PFSK-1 (cell line): ENCODE measurements at regions not wholly inside any gene's neighbourhood (a gene's known extent, or its start where the extent isn't known, plus 50 kb on each side); places are given as distances from the start of the nearest gene placed in this dataset.

Source experiments
- FOXP2 ChIP-seq: optimal IDR thresholded peaks from 2 replicates; pipeline ENCODE3; 2011; ENCODE audit warnings: borderline replicate concordance, control low read depth, inconsistent platforms; ENCODE audit not compliant: insufficient read depth; ENCODE audit errors: extremely low read length, extremely low read depth
- POLR2AphosphoS5 ChIP-seq: IDR thresholded peaks from 2 replicates; pipeline ENCODE4 v1.6.1; 2012; ENCODE audit warnings: low read depth, mild to moderate bottlenecking, control low read depth, low read length, moderate library complexity
- REST ChIP-seq, 2 experiments: IDR thresholded peaks; 2 replicates each; pipeline versions ENCODE4 v1.6.1 to v1.8.0; 2011 to 2012; ENCODE audit warnings: low read depth in 2 of 2, low read length in 2 of 2, control low read depth in 1 of 2, inconsistent platforms in 1 of 2, mild to moderate bottlenecking in 1 of 2, moderate library complexity in 1 of 2; ENCODE audit not compliant: insufficient read depth in 1 of 2
- SIN3A ChIP-seq: IDR thresholded peaks from 2 replicates; pipeline ENCODE4 v1.6.1; 2012; ENCODE audit warnings: mild to moderate bottlenecking, low read length, moderate library complexity, borderline replicate concordance; ENCODE audit not compliant: insufficient read depth
- TAF1 ChIP-seq: IDR thresholded peaks from 2 replicates; pipeline ENCODE4 v1.6.1; 2012; ENCODE audit warnings: low read length, control low read depth, borderline replicate concordance; ENCODE audit not compliant: insufficient read depth

GRCh38 chr1:37399830-37400464 is 74.4 kb upstream of the ZC3H12A start:
- TF ChIP-seq REST (IDR thresholded peaks at IDR 0.05; ENCODE audit: insufficient read depth in 1 of 2, low read depth in 2 of 2, low read length in 2 of 2) = no peak
- TF ChIP-seq TAF1 = no peak
- TF ChIP-seq FOXP2 = no peak
- no peak for TF ChIP-seq POLR2AphosphoS5
- TF ChIP-seq SIN3A = no peak

- TF ChIP-seq TAF1 = no peak
- TF ChIP-seq FOXP2 = no peak
- no peak for TF ChIP-seq POLR2AphosphoS5
- TF ChIP-seq SIN3A = no peak
- no peak for TF ChIP-seq REST (IDR thresholded peaks at IDR 0.05; ENCODE audit: insufficient read depth in 1 of 2, low read depth in 2 of 2, low read length in 2 of 2)
Observed at GRCh38 chr1:37400466-37401225, 73.7 kb upstream of the ZC3H12A start.

GRCh38 chr1:37403166-37403565 is 71.2 kb upstream of the ZC3H12A start:
- TF ChIP-seq REST (IDR thresholded peaks at IDR 0.05; ENCODE audit: insufficient read depth in 1 of 2, low read depth in 2 of 2, low read length in 2 of 2) (no peak), SIN3A (no peak), POLR2AphosphoS5 (no peak)

GRCh38 chr1:37404711-37405110 is 69.7 kb upstream of the ZC3H12A start:
- no peak for TF ChIP-seq TAF1
- TF ChIP-seq REST (IDR thresholded peaks at IDR 0.05; ENCODE audit: insufficient read depth in 1 of 2, low read depth in 2 of 2, low read length in 2 of 2) = no peak
- no peak for TF ChIP-seq POLR2AphosphoS5
- no peak for TF ChIP-seq SIN3A
